K562 (cell line): ENCODE measurements at regions not wholly inside any gene's neighbourhood (a gene's known extent, or its start where the extent isn't known, plus 50 kb on each side); places are given as distances from the start of the nearest gene placed in this dataset.

Experiments
- ATAC-seq: fragments of 200-7000 bp; cut with Tn5 transposase; 3 replicates; pipeline ENCODE4 v1.9.1; 2020; ENCODE audit warnings: moderate library complexity
- BruUV-seq: library from RNA; stranded (reverse); fragments of 400-500 nt; replicated peaks from 2 replicates; lab custom pipeline; 2021; lab: Mats Ljungman, UMichigan
- CTCF ChIA-PET: fragments of 300-600 bp; formaldehyde crosslinking; extraction: SDS; loops from one replicate; lab custom pipeline; 2021; ENCODE audit warnings: low intra/inter-chr PET ratio; lab: Yijun Ruan, JAX
- POLR2A ChIA-PET: fragments of 300-600, 350-650 bp; sonication (Branson Sonifier 250); formaldehyde crosslinking; extraction: SDS; loops from one replicate; lab custom pipeline; 2021; ENCODE audit warnings: antibody characterized with exemption, inconsistent platforms; lab: Yijun Ruan, JAX
- DNase-seq, 4 experiments: peaks; one replicate each; pipeline versions ENCODE4 v3.0.0 to v3.0.0-alpha.2; 2011 to 2018; ENCODE audit warnings: low spot score in 3 of 4, mixed read lengths in 3 of 4; ENCODE audit errors: extremely low read depth in 1 of 4
- FAIRE-seq: peaks from 2 replicates; lab custom pipeline; 2011; peaks lifted over from hg19 to GRCh38; lab: Jason Lieb, UNC
- H2AFZ ChIP-seq: 2 replicates; pipeline ENCODE4 v1.6.0; 2011; ENCODE audit warnings: low read depth, low read length, control low read depth, inconsistent platforms
- H3K27ac ChIP-seq: fragments of 200-600 bp; 3 replicates; pipeline ENCODE4 v1.8.0; 2011; ENCODE audit warnings: low read depth, mild to moderate bottlenecking, control low read depth, inconsistent platforms, low read length, moderate library complexity, mixed read lengths; ENCODE audit errors: extremely low read depth
- H3K27me3 ChIP-seq, 2 experiments: fragments of 300-600 bp in 1 of 2; 2 replicates in 1 of 2; 3 replicates in 1 of 2; pipeline versions ENCODE4 v1.6.0 to v1.8.0; 2011; ENCODE audit warnings: inconsistent platforms in 2 of 2, low read length in 2 of 2, mild to moderate bottlenecking in 1 of 2, mixed read lengths in 1 of 2, moderate library complexity in 1 of 2; ENCODE audit not compliant: control insufficient read depth in 2 of 2, insufficient read depth in 2 of 2
- H3K36me3 ChIP-seq: fragments of 300-600 bp; 3 replicates; pipeline ENCODE4 v1.8.0; 2011; ENCODE audit warnings: mild to moderate bottlenecking, low read length, inconsistent platforms; ENCODE audit not compliant: control insufficient read depth, insufficient read depth
- H3K4me1 ChIP-seq, 2 experiments: fragments of 200-600 bp in 1 of 2; replicated peaks in 1 of 2; 2 replicates in 1 of 2; 3 replicates in 1 of 2; pipeline versions ENCODE4 v1.5.1 to v1.8.0; 2011; ENCODE audit warnings: inconsistent platforms in 2 of 2, low read length in 2 of 2, mild to moderate bottlenecking in 1 of 2, mixed read lengths in 1 of 2, moderate library complexity in 1 of 2; ENCODE audit not compliant: control insufficient read depth in 2 of 2, insufficient read depth in 2 of 2
- H3K4me2 ChIP-seq: 2 replicates; pipeline ENCODE4 v1.6.1; 2011; ENCODE audit warnings: low read length, control low read depth, inconsistent platforms, mixed read lengths; ENCODE audit not compliant: insufficient read depth
- H3K4me3 ChIP-seq: fragments of 200-600 bp; sonication (generic), shearing (Covaris generic); 2 replicates; pipeline ENCODE4 v1.5.1; 2016; ENCODE audit warnings: control low read depth, inconsistent platforms
- H3K79me2 ChIP-seq: fragments of 200-600 bp; 3 replicates; pipeline ENCODE4 v1.8.0; 2011; ENCODE audit warnings: low read length, inconsistent platforms; ENCODE audit not compliant: control insufficient read depth, insufficient read depth
- H3K9ac ChIP-seq, 2 experiments: 2 replicates each; pipeline versions ENCODE4 v1.6.0 to v1.6.1; 2011; ENCODE audit warnings: low read depth in 2 of 2, low read length in 2 of 2, control low read depth in 1 of 2, inconsistent platforms in 1 of 2, mild to moderate bottlenecking in 1 of 2, mixed read lengths in 1 of 2; ENCODE audit not compliant: insufficient read depth in 1 of 2
- H3K9me1 ChIP-seq: one replicate; pipeline ENCODE4 v1.6.0; 2011; ENCODE audit warnings: inconsistent platforms, mild to moderate bottlenecking, low read length, moderate library complexity; ENCODE audit not compliant: control insufficient read depth, insufficient read depth
- H3K9me3 ChIP-seq: replicated peaks from 2 replicates; pipeline ENCODE4 v1.5.1; 2011; ENCODE audit warnings: low read depth, low read length, inconsistent platforms; ENCODE audit not compliant: control insufficient read depth, insufficient read depth
- H4K20me1 ChIP-seq: replicated peaks from 2 replicates; pipeline ENCODE4 v1.6.1; 2011; ENCODE audit warnings: low read length, inconsistent platforms, mixed read lengths; ENCODE audit not compliant: control insufficient read depth, insufficient read depth
- AFF4 ChIP-seq: sonication (generic); formaldehyde crosslinking; IDR thresholded peaks from 2 replicates; pipeline ENCODE4 v1.8.0; 2023; ENCODE audit warnings: mild to moderate bottlenecking, missing genetic modification reagents
- CHD1 ChIP-seq: fragments of 200-600 bp; sonication (generic); IDR thresholded peaks from one replicate; pipeline ENCODE4 v1.6.1; 2012; ENCODE audit warnings: mild to moderate bottlenecking, moderate library complexity, low read length, inconsistent platforms
- E4F1 ChIP-seq: fragments of 250-450 bp; sonication (Bioruptor Pico); IDR thresholded peaks from 2 replicates; pipeline ENCODE4 v1.5.0; 2021; ENCODE audit warnings: mild to moderate bottlenecking, borderline replicate concordance
- ERF ChIP-seq: fragments of 450-650 bp; formaldehyde crosslinking; IDR thresholded peaks from 2 replicates; pipeline ENCODE4 v1.4.0; 2020; ENCODE audit warnings: mild to moderate bottlenecking, mixed read lengths
- PRMT5 ChIP-seq: sonication (generic); formaldehyde crosslinking; IDR thresholded peaks from 2 replicates; pipeline ENCODE4 v1.5.0; 2020; ENCODE audit warnings: missing genetic modification reagents
- RFX5 ChIP-seq: IDR thresholded peaks from 2 replicates; pipeline ENCODE4 v1.6.1; 2011; ENCODE audit warnings: low read depth, mild to moderate bottlenecking, improper control_type of control experiment, low read length
- SREBF2 ChIP-seq: sonication (generic); formaldehyde crosslinking; IDR thresholded peaks from 2 replicates; pipeline ENCODE4 v1.4.0; 2020; ENCODE audit warnings: mild to moderate bottlenecking, missing genetic modification reagents
- STAT5A ChIP-seq: IDR thresholded peaks from 2 replicates; pipeline ENCODE4 v1.6.1; 2012; ENCODE audit warnings: low read length, inconsistent platforms, borderline replicate concordance
- ZBTB5 ChIP-seq: fragments of 450-650 bp; IDR thresholded peaks from 2 replicates; pipeline ENCODE4 v1.6.1; 2017; ENCODE audit warnings: antibody characterized with exemption
- WGBS: fragments of 100-300 bp; shearing (Covaris generic); methylation state at CpG from one replicate; pipeline ENCODE4 v1.1.6; 2016; ENCODE audit warnings: low coverage, mixed read lengths; ENCODE audit not compliant: insufficient coverage; ENCODE audit errors: missing lambda C conversion rate; 5-methylcytosine and 5-hydroxymethylcytosine counted together
- in situ Hi-C: fragments of 300-500 bp; cut with MboI; formaldehyde crosslinking; loops from 4 replicates; pipeline ENCODE4 v1.15.0; 2018; ENCODE audit warnings: inconsistent platforms, mixed read lengths
- intact Hi-C: fragments of 100-400 bp; cut with micrococcal nuclease; formaldehyde crosslinking; loops from 2 replicates; pipeline ENCODE4 v1.14.2; 2022

GRCh38 chr1:115156826-115157468 lies 67.6 kb upstream of the TSPAN2 start (continued):
- TF ChIP-seq ZBTB5 = no peak
- TF ChIP-seq E4F1 (CRISPR knock-in tag) = no peak

GRCh38 chr1:115153966-115154557 lies 64.8 kb upstream of the TSPAN2 start:
- H3K36me3 ChIP-seq = no peaks in the 10 kb centered on the region
- WGBS = 1% methylated on average over 5 of the region's 5 CpGs
- CTCF ChIA-PET = no interaction called here
- TF ChIP-seq PRMT5 (CRISPR knock-in tag) (no peak), AFF4 (CRISPR knock-in tag) (no peak), CHD1 (no peak), SREBF2 (CRISPR knock-in tag) (no peak), RFX5 (no peak), ERF (no peak), STAT5A (no peak)

More at GRCh38 chr1:115153966-115154557, 64.8 kb upstream of the TSPAN2 start:
- H3K4me3 ChIP-seq = no peak overlapping the region
- H4K20me1 ChIP-seq = no peaks in the 10 kb centered on the region
- no peaks in the 10 kb centered on the region for H3K9me1 ChIP-seq
- BruUV-seq = no TSS peak
- H3K4me2 ChIP-seq = no peak overlapping the region
- POLR2A ChIA-PET = no interaction called here
- H3K9ac ChIP-seq = no peak overlapping the region
- no peaks in the 10 kb centered on the region for H3K9me3 ChIP-seq
- DNase-seq (no peak), FAIRE-seq (no peak), ATAC-seq (no peak)
- no peaks in the 10 kb centered on the region for H3K27me3 ChIP-seq
- no peak overlapping the region for H2AFZ ChIP-seq
- H3K4me1 ChIP-seq = no peaks in the 10 kb centered on the region
- no peak overlapping the region for H3K27ac ChIP-seq
- in situ Hi-C loops (no loop called here), intact Hi-C loops (no loop called here)
- H3K79me2 ChIP-seq = no peaks in the 10 kb centered on the region
